HAP-1 (cell line): ENCODE measurements at regions not wholly inside any gene's neighbourhood (a gene's known extent, or its start where the extent isn't known, plus 50 kb on each side); places are given as distances from the start of the nearest gene placed in this dataset.

ENCODE experiments used
- DNase-seq, 2 experiments: peaks; one replicate each; pipeline ENCODE4 v3.0.0-alpha.2; 2016 to 2020; ENCODE audit warnings: low spot score in 2 of 2
- H3K27me3 ChIP-seq: fragments of 250-450 bp; sonication (Bioruptor Pico); 2 replicates; pipeline ENCODE4 v1.5.1; 2020; ENCODE audit warnings: low read depth, mild to moderate bottlenecking, moderate library complexity
- H3K36me3 ChIP-seq: fragments of 250-450 bp; sonication (Bioruptor Pico); replicated peaks from 2 replicates; pipeline ENCODE4 v1.5.1; 2020; ENCODE audit warnings: mild to moderate bottlenecking
- H3K4me1 ChIP-seq: fragments of 250-450 bp; sonication (Bioruptor Pico); 2 replicates; pipeline ENCODE4 v1.5.1; 2020; ENCODE audit warnings: mild to moderate bottlenecking
- H3K4me3 ChIP-seq: fragments of 250-450 bp; sonication (Bioruptor Pico); 2 replicates; pipeline ENCODE4 v1.5.1; 2020; ENCODE audit warnings: mild to moderate bottlenecking, moderate library complexity
- H3K9me3 ChIP-seq: fragments of 250-450 bp; sonication (Bioruptor Pico); 2 replicates; pipeline ENCODE4 v1.5.1; 2020; ENCODE audit warnings: mild to moderate bottlenecking, moderate library complexity
- in situ Hi-C: fragments of 300-500 bp; cut with MboI; formaldehyde crosslinking; loops from 3 replicates; pipeline ENCODE4 v1.14.3; 2020; ENCODE audit warnings: low sequenced_read_pairs, inconsistent platforms, mixed read lengths

DNA sequence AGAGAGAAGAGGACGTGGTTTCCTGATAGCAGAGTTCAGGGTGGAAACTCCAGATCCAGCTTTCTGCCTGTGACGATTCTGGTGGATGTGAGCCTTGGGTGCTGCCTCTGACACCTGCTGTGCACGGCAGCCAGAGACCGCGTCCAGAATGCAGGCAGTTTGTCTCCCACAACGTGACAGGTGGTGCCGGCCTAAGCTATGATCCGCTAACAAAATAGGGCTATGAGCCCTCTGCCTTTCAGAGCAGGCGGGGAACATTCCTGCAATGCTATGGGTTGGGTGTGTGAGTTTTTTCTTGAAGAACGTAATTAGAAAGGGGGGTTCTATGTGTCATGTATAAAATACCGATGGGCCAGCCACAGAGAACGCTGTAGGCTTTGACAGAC lies 297.3 kb upstream of the PRKCQ start:
- H3K4me1 ChIP-seq: no peaks in the 10 kb centered on the region; the same call in 1 of the 2 replicates
- no peak overlapping the region for H3K4me3 ChIP-seq
- no peak for DNase-seq
- no peaks in the 10 kb centered on the region for H3K36me3 ChIP-seq
- in situ Hi-C loops: no loop called here
- H3K9me3 ChIP-seq: no peaks in the 10 kb centered on the region
- no peaks in the 10 kb centered on the region for H3K27me3 ChIP-seq

DNA sequence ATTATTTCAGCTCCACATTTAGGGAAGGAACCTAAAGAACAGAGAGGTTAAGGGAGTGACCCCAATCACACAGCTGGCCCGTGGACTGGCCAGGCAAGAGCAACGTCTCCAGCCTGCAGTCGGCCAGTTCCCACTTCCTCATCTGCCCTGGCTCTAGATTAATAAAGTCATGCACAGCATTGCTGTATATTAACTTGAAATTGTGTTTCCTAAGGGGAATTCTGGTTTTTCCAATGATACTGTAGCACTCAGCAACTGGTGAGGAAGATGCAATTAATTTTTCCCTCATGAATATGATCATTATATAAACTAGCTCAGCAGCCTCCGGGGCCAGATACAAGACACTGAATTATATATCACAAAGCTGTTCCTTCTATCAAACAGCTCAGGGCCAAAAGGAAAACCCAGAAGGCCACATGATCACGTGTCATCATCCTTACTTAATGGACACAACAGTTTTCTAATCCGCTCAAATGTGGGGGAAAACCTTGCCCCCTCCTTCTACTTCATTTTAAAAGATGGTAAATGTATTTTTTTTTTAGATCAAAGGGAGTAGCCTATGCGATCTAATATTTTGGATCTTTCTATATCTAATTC lies 295.3 kb upstream of the PRKCQ start:
- no peaks in the 10 kb centered on the region for H3K36me3 ChIP-seq
- no peaks in the 10 kb centered on the region; the same call in 1 of the 2 replicates for H3K4me1 ChIP-seq
- DNase-seq: no peak
- no peaks in the 10 kb centered on the region for H3K27me3 ChIP-seq
- in situ Hi-C loops: no loop called here
- no peak overlapping the region for H3K4me3 ChIP-seq
- H3K9me3 ChIP-seq: no peaks in the 10 kb centered on the region

DNA sequence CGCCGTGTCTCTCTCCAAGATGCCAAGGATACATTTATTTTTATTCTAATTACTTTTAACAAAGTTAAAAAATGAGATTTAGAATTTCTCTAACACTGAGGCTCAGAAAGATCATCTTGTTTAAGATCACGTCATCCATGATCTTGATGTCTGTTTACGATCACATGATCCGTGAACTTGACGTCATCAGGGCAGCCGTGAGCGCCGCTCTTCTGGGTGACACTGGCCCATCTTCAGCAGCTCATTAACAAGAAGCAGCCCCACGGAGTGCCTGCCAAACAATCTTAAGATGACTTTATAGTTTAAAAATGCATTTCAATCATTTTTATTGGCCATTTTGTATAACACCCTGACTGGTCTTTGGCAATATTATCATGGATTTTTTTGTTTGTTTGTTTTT lies 291.1 kb upstream of the PRKCQ start:
- in situ Hi-C loops: no loop called here

DNA sequence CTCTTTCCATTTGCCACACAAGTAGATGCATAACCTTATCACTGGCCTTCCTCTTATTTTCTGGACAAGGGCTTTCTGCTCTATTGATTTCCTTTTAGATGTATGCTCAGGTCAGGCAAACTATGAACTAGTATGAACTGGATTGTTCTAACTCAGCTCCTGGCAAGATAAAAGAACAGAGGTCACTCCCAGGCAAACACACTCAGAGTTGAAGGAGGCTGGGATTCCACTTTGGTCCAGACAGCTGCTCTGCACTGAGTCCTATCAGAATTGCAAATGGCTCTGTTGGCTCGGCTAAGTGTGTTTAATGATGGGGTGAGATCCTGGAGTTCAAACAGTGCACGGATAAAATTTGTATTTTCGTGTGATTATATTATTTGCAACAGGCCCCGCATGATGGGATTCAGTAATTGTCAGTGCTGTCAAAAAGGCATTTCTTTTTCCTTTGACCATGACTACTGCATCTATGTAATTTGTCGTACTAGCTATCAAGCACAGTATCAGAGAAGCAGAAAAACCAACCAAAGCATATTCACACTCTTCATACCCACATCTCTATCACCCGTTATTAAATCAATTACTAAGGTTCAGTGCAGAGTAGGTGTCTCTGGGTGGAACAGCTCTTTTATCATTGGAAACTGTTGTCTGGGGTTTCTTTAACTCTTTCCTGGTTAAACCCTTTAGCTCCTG lies 288.1 kb upstream of the PRKCQ start:
- no peak for DNase-seq
- Histone ChIP-seq H3K36me3 (no peaks in the 10 kb centered on the region), H3K4me3 (no peak overlapping the region), H3K27me3 (no peaks in the 10 kb centered on the region), H3K4me1 (no peaks in the 10 kb centered on the region), H3K9me3 (no peaks in the 10 kb centered on the region)
- in situ Hi-C loops: no loop called here

More for the DNA sequence above, 291.1 kb upstream of the PRKCQ start:
- H3K9me3 ChIP-seq: no peaks in the 10 kb centered on the region
- DNase-seq: no peak
- no peaks in the 10 kb centered on the region for H3K27me3 ChIP-seq
- H3K4me3 ChIP-seq: no peak overlapping the region
- H3K36me3 ChIP-seq: no peaks in the 10 kb centered on the region
- H3K4me1 ChIP-seq: no peaks in the 10 kb centered on the region; the same call in 1 of the 2 replicates

DNA sequence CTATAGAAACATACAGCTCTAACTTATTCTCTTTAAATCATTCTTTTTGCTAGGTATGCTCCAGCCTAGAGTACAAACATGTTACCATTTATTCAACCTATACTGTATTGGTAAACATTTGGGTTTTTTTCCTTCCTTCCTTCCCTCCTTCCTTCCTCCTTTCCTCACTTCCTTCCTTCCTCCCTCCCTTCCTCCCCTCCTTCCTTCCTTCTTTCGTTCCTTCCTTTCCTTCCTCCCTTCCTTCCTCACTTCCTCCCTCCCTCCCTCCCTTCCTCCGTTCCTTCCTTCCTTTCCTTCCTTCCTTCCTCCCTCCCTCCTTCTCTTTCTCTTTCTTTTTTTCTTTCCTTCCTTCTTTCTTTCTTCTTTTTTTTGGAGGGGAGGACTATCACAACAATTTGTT lies 286.7 kb upstream of the PRKCQ start:
- in situ Hi-C loops: no loop called here

DNA sequence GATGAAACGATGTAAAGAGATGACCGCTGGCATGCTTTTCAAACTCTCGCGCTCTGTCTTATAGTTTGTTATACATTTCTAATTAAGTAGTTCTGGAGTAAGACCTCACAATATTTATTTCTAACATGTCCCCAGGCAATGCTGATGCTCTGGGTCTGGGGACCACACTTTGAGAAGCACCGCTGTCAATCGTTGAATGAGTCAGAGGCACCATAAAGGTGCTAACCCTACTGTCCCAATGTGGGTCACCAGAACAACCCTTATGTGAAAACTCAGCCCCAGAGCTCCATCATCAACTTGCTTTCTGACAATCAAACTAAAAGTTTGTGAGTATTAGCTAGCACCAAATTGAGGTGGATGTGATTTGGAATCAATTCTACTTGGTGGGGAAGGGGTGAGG lies 284.1 kb upstream of the PRKCQ start:
- H3K9me3 ChIP-seq: no peaks in the 10 kb centered on the region
- H3K27me3 ChIP-seq: no peaks in the 10 kb centered on the region
- in situ Hi-C loops: no loop called here
- no peaks in the 10 kb centered on the region for H3K36me3 ChIP-seq
- no peak overlapping the region for H3K4me3 ChIP-seq
- DNase-seq: no peak
- H3K4me1 ChIP-seq: no peaks in the 10 kb centered on the region

More for the DNA sequence above, 286.7 kb upstream of the PRKCQ start:
- DNase-seq: no peak
- H3K4me1 ChIP-seq: no peaks in the 10 kb centered on the region
- H3K9me3 ChIP-seq: no peaks in the 10 kb centered on the region
- H3K27me3 ChIP-seq: no peaks in the 10 kb centered on the region
- no peaks in the 10 kb centered on the region for H3K36me3 ChIP-seq
- no peak overlapping the region for H3K4me3 ChIP-seq

DNA sequence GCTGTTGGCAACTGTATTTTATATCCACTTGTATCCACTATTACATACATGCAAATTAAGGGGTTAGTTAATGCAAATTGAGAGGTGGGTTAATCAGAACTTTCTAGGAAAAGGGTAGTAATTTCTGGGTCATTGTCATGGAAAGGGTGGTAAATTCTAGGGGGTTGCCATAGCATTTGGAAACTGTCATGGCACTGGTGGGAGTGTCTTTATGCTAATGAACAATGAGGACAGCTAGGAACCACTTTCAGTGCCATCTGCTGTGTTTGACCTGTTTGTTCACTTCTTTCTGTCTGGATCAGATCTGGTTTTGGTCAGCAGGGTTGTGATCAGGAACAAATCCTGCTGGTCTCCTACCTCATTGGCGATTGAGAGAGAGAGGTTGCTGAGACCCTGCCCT lies 283.3 kb upstream of the PRKCQ start:
- Histone ChIP-seq H3K4me1 (no peaks in the 10 kb centered on the region), H3K36me3 (no peaks in the 10 kb centered on the region), H3K9me3 (no peaks in the 10 kb centered on the region), H3K27me3 (no peaks in the 10 kb centered on the region), H3K4me3 (no peak overlapping the region)
- in situ Hi-C loops: no loop called here
- no peak for DNase-seq

DNA sequence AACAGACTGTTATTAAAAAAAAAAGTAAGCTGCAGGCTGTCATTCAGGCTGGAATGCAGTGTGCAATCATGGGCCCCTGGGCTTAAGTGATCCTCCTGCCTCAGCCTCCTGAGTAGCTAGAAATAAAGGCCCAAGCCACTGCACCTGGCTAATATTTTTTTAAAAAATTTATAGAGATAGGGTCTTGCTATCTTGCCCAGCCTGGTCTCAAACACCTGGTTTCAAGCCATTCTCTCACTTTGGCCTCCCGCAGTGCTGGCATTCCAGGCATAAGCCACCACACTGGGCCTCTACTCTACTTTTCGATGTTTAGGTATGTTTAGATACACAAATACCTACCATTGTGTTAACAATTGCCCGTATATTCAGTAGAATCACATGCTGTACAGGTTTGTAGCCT lies 270.4 kb upstream of the PRKCQ start:
- in situ Hi-C loops: no loop called here
- no peak for DNase-seq
- Histone ChIP-seq H3K4me1 (no peaks in the 10 kb centered on the region), H3K36me3 (no peaks in the 10 kb centered on the region), H3K27me3 (no peaks in the 10 kb centered on the region), H3K9me3 (no peaks in the 10 kb centered on the region), H3K4me3 (no peak overlapping the region)

DNA sequence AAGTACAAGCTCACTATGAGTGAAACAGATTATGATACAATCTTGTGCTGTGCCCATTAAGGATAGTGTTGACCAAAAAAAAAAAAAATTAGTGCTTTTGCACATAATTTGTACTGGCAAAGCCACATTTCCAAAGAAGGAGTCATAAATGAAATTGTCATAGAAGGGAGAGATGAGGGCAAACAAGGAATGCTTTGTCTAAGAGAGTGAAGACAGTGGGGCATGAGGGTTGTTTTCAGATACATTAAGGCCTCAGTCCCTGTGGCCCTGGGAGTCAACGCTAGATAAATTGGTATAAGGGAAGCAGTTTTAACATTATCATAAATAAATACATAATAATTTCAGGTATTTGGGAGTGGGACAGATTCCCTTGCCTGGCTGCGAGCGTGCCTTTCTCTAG lies 267.5 kb upstream of the PRKCQ start:
- in situ Hi-C loops: no loop called here
- H3K9me3 ChIP-seq: 0 out of 2 replicates have a peak, but pooled peaks cover 2% of the 10 kb centered on the region
- DNase-seq: no peak
- H3K27me3 ChIP-seq: no peaks in the 10 kb centered on the region
- no peaks in the 10 kb centered on the region for H3K4me1 ChIP-seq
- H3K36me3 ChIP-seq: no peaks in the 10 kb centered on the region
- H3K4me3 ChIP-seq: no peak overlapping the region

DNA sequence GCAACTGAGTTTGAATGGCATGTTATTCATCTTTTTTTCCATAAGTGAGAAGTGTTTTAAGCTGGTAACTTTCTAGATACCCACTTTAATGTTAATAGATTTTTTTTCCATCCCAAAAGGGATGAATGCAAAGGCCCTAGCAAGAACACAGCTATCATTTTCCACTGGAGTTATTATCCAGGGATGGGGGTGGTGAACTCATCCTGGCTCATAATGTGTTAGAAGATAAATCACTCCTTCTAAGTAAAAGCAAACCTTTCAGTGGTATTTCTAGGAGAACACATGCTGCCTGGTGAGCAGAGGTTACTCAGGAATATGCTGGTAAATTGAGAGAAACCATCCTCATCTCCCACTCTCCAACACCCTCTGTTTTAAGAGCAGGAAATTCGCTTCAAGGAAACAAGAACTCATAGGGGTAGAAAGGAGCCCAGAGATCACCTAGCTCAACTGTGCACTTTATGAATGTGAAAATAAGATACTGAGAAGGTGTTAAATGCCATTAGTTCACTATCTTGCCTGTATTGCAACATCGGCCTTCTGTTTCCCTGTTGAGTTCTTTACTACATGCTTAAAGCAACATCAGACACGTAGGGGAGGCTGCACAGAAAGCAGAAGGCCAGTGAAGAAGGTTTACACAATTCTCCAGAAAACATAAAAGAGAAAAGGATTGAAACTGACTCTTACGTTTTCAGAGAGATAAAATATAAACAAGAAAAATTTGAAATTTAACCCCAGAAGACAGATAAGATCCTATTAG lies 264.0 kb upstream of the PRKCQ start:
- H3K27me3 ChIP-seq: no peaks in the 10 kb centered on the region
- no peak overlapping the region for H3K4me3 ChIP-seq
- H3K36me3 ChIP-seq: no peaks in the 10 kb centered on the region
- 0 out of 2 replicates have a peak, but pooled peaks cover 2% of the 10 kb centered on the region for H3K9me3 ChIP-seq
- H3K4me1 ChIP-seq: no peaks in the 10 kb centered on the region
- DNase-seq: no peak
- in situ Hi-C loops: no loop called here

DNA sequence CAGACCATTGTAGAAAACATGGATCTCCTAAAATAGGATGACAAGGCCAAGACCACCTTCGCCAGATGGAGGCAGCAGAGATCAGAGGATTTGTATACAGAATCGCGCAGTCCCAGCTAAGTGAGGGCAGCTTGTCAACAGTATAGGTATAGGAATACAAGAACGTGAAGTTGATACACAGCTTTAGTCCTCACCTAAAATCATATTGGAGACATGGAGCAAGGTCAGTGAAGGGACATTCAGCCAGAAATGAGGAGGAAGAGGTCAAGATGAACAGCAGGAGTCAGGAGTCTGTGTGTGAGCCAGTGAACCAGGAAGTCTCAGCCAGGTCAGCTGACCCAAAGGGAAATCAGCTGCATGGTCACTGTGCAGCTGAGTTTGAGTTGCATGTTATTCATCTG lies 263.4 kb upstream of the PRKCQ start:
- Histone ChIP-seq H3K4me3 (no peak overlapping the region), H3K27me3 (no peaks in the 10 kb centered on the region), H3K9me3 (0 out of 2 replicates have a peak, but pooled peaks cover 2% of the 10 kb centered on the region), H3K4me1 (no peaks in the 10 kb centered on the region), H3K36me3 (no peaks in the 10 kb centered on the region)
- in situ Hi-C loops: no loop called here
- DNase-seq: no peak

DNA sequence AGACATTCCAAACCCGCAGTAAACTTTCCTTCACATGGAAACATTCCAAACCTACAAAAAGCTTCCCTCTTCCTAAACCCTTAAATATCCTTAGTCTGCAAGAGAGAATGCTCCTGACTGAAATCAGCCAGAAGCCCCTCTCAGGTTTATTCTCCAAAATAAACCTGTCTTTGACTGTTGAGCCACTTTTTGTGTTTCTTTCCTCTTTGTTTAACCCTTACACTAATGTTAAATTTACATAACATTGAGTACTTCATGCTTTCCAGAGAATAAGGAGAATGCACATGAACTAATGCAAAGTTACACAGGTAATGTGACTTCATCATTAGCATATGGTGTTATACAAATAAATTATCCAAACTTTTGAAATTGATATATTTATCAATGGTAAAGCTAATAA lies 262.6 kb upstream of the PRKCQ start:
- no peak for DNase-seq
- H3K4me3 ChIP-seq: no peak overlapping the region
- no peaks in the 10 kb centered on the region for H3K4me1 ChIP-seq
- H3K27me3 ChIP-seq: no peaks in the 10 kb centered on the region
- in situ Hi-C loops: no loop called here
- 0 out of 2 replicates have a peak, but pooled peaks cover 2% of the 10 kb centered on the region for H3K9me3 ChIP-seq
- H3K36me3 ChIP-seq: no peaks in the 10 kb centered on the region

DNA sequence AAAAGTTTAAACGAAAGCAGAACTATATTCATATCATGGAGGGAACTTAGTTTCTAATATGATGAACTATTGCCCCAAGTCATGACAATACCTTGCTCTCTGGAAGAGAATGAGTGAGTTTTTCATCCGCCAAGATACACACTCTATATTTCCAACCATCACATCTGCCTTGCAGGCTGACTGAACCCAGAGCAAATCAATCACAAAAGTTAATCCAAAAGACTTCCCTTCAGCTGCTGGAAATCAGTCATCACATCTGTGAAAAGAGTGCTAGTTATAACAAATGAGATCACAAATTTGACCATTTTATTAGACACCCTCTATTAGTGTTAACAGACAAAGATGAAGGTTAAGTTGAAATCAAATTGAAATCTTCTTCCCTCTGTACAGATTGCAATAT lies 261.7 kb upstream of the PRKCQ start:
- Histone ChIP-seq H3K9me3 (0 out of 2 replicates have a peak, but pooled peaks cover 2% of the 10 kb centered on the region), H3K27me3 (no peaks in the 10 kb centered on the region), H3K4me3 (no peak overlapping the region), H3K4me1 (no peaks in the 10 kb centered on the region), H3K36me3 (no peaks in the 10 kb centered on the region)
- in situ Hi-C loops: no loop called here
- DNase-seq: no peak

DNA sequence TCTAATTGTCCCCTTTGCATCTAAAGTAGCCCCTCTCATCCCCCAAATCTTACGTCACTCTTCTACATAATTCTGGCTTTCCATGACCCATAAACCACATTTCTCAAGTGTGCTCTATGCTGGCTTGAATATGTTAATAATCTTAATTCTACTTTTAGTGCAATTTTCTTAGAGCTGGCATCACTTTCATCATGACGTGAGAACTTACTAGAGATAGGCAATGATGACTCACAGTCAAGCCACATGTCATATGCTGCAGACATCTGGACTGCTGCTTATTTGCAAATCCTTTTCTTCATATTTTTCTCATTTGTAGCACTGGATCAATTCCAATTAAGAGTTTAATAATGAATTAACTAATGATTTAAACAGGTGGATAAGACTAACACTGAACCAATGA lies 260.7 kb upstream of the PRKCQ start:
- H3K36me3 ChIP-seq: no peaks in the 10 kb centered on the region
- H3K9me3 ChIP-seq: 0 out of 2 replicates have a peak, but pooled peaks cover 2% of the 10 kb centered on the region
- no peak overlapping the region for H3K4me3 ChIP-seq
- no peak for DNase-seq
- in situ Hi-C loops: no loop called here
- H3K4me1 ChIP-seq: no peaks in the 10 kb centered on the region
- H3K27me3 ChIP-seq: no peaks in the 10 kb centered on the region
